Thyroid gland (tissue), 4 donors: ENCODE measurements at regions not wholly inside any gene's neighbourhood (a gene's known extent, or its start where the extent isn't known, plus 50 kb on each side); places are given as distances from the start of the nearest gene placed in this dataset.

ENCODE experiments used
- DNase-seq, 2 donors: peaks; one replicate each; pipeline ENCODE4 v3.0.0-alpha.2; 2019
- H3K27ac ChIP-seq, 3 donors: fragments of 200-600 bp; sonication (generic); 1 replicate in 2 of 3; 2 replicates in 1 of 3; pipeline ENCODE4 v1.5.1; 2016 to 2019; ENCODE audit warnings: mild to moderate bottlenecking in 1 of 3, moderate library complexity in 1 of 3
- H3K27me3 ChIP-seq: fragments of 200-600 bp; sonication (generic); one replicate; pipeline ENCODE4 v1.5.1; 2019
- H3K36me3 ChIP-seq, 2 donors: fragments of 200-600 bp; sonication (generic); one replicate each; pipeline ENCODE4 v1.5.1; 2016 to 2019
- H3K4me1 ChIP-seq, 2 donors: fragments of 200-600 bp; sonication (generic); one replicate each; pipeline ENCODE4 v1.5.1; 2017 to 2019
- H3K4me3 ChIP-seq, 3 donors: fragments of 200-600 bp; sonication (generic); replicated peaks in 1 of 3; 1 replicate in 2 of 3; 2 replicates in 1 of 3; pipeline ENCODE4 v1.5.1; 2016; ENCODE audit warnings: mild to moderate bottlenecking in 1 of 3
- H3K9me3 ChIP-seq: fragments of 200-600 bp; sonication (generic); one replicate; pipeline ENCODE4 v1.5.1; 2017
- CTCF ChIP-seq, 6 experiments: fragments of 200-600 bp in 3 of 6; fragments of 450-650 bp in 3 of 6; sonication (generic) in 3 of 6; IDR thresholded peaks; one replicate each; pipeline ENCODE4 v1.5.1; 2016 to 2019; ENCODE audit warnings: antibody characterized with exemption in 6 of 6, mild to moderate bottlenecking in 2 of 6, inconsistent platforms in 1 of 6, moderate library complexity in 1 of 6
- POLR2A ChIP-seq, 2 donors: fragments of 450-650 bp; IDR thresholded peaks; one replicate each; pipeline ENCODE4 v1.6.1; 2017; ENCODE audit warnings: antibody characterized with exemption in 2 of 2, mild to moderate bottlenecking in 2 of 2, moderate library complexity in 1 of 2
- WGBS, 2 donors: methylation state at CpG; one replicate each; pipeline ENCODE4 v1.1.5; 2017; 5-methylcytosine and 5-hydroxymethylcytosine counted together
- intact Hi-C: fragments of 100-400 bp; cut with DNase I; formaldehyde crosslinking; loops from one replicate; pipeline ENCODE4 v1.15.1; 2023

GRCh38 chr9:86684148-86684547 lies 263.2 kb downstream of the GAS1 start:
- 36 to 38% methylated on average over 1 of the region's 1 CpG for WGBS, 2 donors
- no peaks in the 10 kb centered on the region for H3K36me3 ChIP-seq
- intact Hi-C loops: no loop called here
- TF ChIP-seq POLR2A (IDR thresholded peaks at IDR 0.05) (no peak), CTCF (IDR thresholded peaks at IDR 0.05) (no peak)
- no peaks in the 10 kb centered on the region for H3K27me3 ChIP-seq
- DNase-seq: no peak
- no peak overlapping the region for H3K4me3 ChIP-seq
- H3K27ac ChIP-seq: no peak overlapping the region
- H3K9me3 ChIP-seq: no peaks in the 10 kb centered on the region
- no peaks in the 10 kb centered on the region for H3K4me1 ChIP-seq

- H3K9me3 ChIP-seq: no peaks in the 10 kb centered on the region
- H3K27ac ChIP-seq: no peak overlapping the region
- TF ChIP-seq POLR2A (IDR thresholded peaks at IDR 0.05) (no peak), CTCF (IDR thresholded peaks at IDR 0.05) (no peak)
- intact Hi-C loops: no loop called here
- H3K4me3 ChIP-seq: no peak overlapping the region
- no peaks in the 10 kb centered on the region for H3K4me1 ChIP-seq
- 84 to 86% methylated on average over 8 of the region's 8 CpGs for WGBS, 2 donors
- H3K27me3 ChIP-seq: no peaks in the 10 kb centered on the region
- no peak for DNase-seq
- H3K36me3 ChIP-seq: no peaks in the 10 kb centered on the region
These were observed 265.1 kb downstream of the GAS1 start for GRCh38 chr9:86682240-86682639.

- H3K4me3 ChIP-seq: no peak overlapping the region
- H3K9me3 ChIP-seq: no peaks in the 10 kb centered on the region
- intact Hi-C loops: no loop called here
- DNase-seq: no peak
- no peak overlapping the region for H3K27ac ChIP-seq
- H3K27me3 ChIP-seq: no peaks in the 10 kb centered on the region
- 88 to 95% methylated on average over 2 of the region's 2 CpGs for WGBS, 2 donors
- no peak for TF ChIP-seq POLR2A (IDR thresholded peaks at IDR 0.05)
- no peak for TF ChIP-seq CTCF (IDR thresholded peaks at IDR 0.05)
- H3K36me3 ChIP-seq: no peaks in the 10 kb centered on the region
- H3K4me1 ChIP-seq: no peaks in the 10 kb centered on the region
These were observed 267.4 kb downstream of the GAS1 start for GRCh38 chr9:86679909-86680308.

GRCh38 chr9:86676396-86676795 lies 270.9 kb downstream of the GAS1 start:
- 74 to 83% methylated on average over 2 of the region's 2 CpGs for WGBS, 2 donors
- Histone ChIP-seq H3K4me3 (no peak overlapping the region), H3K4me1 (no peaks in the 10 kb centered on the region), H3K27ac (no peak overlapping the region), H3K36me3 (no peaks in the 10 kb centered on the region), H3K9me3 (no peaks in the 10 kb centered on the region), H3K27me3 (no peaks in the 10 kb centered on the region)
- TF ChIP-seq CTCF (IDR thresholded peaks at IDR 0.05) (no peak), POLR2A (IDR thresholded peaks at IDR 0.05) (no peak)
- no peak for DNase-seq
- intact Hi-C loops: no loop called here

- intact Hi-C loops: no loop called here
- Histone ChIP-seq H3K27ac (no peak overlapping the region), H3K4me3 (no peak overlapping the region), H3K4me1 (no peaks in the 10 kb centered on the region), H3K9me3 (no peaks in the 10 kb centered on the region), H3K27me3 (no peaks in the 10 kb centered on the region), H3K36me3 (no peaks in the 10 kb centered on the region)
- DNase-seq: no peak
- TF ChIP-seq POLR2A (IDR thresholded peaks at IDR 0.05) (no peak), CTCF (IDR thresholded peaks at IDR 0.05) (no peak)
- 86 to 92% methylated on average over 5 of the region's 5 CpGs for WGBS, 2 donors
These were observed 271.5 kb downstream of the GAS1 start for GRCh38 chr9:86675805-86676204.
